HG02623 (cell line): ENCODE measurements at regions not wholly inside any gene's neighbourhood (a gene's known extent, or its start where the extent isn't known, plus 50 kb on each side); places are given as distances from the start of the nearest gene placed in this dataset.
"Not testable (repeated sequence)": the region's sequence is repeated elsewhere in the genome, so short reads cannot be mapped to it uniquely, and the experiment has no call there.

Experiments
- ATAC-seq: cut with Tn5 transposase; IDR thresholded peaks from one replicate; pipeline ENCODE4 v1.9.1; 2021; ENCODE audit warnings: moderate library complexity; ENCODE audit not compliant: unreplicated experiment

DNA sequence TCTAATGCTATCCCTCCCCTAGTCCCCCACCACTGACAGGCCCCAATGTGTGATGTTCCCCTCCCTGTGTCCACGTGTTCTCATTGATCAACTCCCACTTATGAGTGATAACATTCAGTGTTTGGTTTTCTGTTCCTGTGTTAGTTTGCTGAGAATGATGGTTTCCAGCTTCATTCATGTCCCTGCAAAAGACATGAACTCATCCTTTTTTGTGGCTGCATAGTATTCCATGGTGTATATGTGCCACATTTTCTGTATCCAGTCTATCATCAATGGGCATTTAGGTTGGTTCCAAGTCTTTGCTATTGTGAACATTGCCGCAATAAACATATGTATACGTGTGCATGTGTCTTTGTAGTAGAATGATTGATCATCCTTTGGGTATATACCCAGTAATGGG, 153.1 kb downstream of the OR13H1 start:
- ATAC-seq, result not testable (repeated sequence)

DNA sequence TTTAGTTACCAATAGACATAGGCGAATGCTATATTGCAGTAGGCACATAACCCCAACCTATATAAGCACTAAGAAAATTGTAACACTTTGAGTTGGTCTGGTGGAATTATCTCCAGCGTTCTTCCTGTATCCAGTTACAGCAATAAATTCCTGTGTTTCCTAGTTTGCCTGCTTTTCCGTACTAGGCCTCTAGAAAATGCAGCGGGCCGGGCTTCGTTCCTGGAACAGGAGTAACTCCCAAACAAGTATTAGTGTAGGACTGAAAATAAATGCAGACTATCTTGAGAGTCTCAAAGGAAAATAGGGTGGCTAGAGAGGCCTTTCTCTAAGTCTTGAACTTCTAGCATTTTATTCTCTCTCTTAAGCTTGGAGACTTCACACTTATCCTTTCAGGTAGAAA, 159.8 kb downstream of the OR13H1 start:
- no peak for ATAC-seq

DNA sequence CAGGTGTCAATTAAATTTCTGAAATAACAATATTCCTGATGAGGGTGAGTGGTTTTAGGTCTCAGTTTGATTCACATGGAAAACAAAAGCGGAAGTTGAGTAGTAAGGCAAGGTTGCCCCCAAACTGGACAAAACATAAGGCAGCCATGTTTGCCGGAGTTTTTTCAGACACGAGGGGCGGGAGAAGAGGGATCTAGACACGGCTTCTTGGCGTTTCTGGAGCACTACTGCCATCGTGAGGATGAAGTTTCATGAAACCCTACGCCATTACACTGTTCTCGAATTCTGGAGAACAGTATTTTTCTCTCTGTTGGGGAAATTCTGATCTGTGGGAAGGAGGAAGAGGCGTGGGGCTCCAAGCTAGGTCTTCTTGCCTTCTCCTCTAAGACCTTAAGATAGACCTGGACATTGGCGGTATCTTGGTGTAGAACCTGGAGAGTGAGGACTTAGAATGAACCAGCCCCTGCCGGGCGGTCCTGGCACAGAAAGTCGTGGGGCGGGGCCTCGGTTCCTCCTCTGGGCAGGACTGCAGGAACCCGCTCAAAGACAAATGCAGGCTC, 160.3 kb downstream of the OR13H1 start:
- no peak for ATAC-seq

DNA sequence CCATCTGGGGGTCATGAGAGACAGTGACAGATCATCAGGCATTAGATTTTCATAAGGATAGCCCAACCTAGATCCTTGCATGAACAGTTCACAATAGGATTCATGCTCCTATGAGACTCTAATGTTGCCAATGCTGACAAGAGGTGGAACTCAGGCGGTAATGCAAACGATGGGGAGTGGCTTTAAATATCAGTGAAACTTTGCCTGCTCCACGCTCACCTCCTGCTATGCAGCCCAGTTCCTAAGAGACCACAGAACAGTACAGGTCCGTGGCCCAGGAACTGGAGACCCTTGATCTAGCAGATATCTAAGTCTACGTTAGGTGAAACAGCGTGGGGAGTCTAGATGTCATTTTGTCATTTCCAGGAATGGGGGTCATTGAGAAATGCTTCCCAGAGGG, 165.7 kb downstream of the OR13H1 start:
- no peak for ATAC-seq

DNA sequence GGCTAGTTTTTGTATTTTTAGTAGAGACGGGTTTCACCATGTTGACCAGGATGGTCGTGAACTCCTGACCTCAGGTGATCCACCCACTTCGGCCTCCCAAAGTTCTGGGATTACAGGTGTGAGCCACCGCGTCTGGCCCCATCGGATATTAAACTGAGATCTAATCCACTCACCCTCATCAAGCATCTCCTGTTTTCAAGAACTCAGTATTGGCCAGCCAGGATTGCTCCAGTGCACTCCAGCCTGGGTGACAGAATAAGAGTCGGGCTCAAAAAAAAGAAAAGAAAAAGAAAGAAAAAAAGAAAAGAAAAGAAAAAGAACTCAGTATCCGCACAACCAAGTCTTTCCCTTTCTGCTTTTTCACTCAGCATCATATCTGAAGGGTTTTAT, 167.6 kb downstream of the OR13H1 start:
- no peak for ATAC-seq

DNA sequence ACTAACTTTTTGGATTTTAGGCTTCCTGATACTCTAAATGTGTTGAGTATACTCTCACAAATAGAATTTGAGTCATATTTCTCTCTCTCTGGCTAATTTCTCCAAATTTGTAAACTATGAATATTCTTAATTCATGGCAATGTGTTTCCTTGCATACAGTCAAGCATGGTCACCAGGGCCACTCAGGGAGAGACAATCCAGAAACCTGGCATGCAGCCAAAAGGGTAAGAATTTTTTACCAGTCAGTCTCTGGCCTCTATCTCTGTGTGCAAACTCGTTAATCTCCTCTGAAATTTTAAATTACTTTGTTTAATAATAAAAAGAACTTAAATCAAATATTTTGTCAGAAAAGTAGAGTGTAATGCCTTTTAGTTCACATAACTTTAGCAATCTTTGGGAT, 179.8 kb downstream of the OR13H1 start:
- no peak for ATAC-seq

DNA sequence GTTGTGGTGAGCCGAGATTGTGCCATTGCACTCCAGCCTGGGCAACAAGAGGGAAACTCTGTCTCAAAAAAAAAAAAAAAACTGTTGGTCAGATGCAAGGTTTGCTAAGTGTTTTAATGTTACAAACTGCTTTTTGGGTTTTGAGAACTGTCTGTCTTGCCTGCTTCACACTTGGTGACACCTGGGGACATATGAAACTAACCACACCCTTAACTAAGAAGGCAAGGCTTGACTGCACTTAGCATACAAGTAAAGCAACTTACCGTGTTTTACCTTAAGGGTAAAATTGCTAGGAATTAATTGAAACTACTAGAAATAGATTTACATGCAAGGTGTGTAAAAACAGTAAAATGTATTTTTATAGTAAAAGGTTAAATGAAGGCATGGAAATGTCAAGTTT, 180.4 kb downstream of the OR13H1 start:
- no peak for ATAC-seq

DNA sequence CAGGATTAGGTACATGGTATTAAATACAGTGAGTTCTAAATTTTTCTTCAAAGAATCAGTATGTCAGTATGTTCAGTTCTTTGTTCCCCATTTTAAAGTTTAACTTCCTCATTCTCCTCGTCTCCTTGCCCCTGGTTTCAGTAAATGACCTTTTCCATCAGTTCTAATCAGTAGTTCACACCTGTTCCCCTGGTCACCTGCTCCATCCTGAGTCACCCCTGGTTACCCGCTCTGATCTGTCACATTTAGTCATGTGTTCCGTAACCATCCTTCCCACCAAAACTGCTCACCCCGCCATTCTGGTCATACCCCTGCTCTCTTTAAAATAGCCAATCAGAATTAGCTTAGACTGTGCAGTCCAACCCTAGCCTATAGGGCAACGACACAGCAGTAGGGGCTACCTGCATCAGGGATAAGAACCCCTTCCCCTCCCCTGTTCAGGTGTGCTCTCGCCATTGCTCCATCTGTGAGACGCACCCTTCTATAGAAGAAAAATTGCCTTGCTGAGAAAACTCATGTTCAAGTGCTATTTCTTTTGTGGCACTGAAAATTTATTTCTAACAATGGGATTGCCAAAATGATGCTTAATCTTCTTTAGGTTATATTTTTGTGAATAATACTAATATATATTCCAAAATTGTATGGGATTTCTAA, 181.3 kb downstream of the OR13H1 start:
- ATAC-seq, result no peak

DNA sequence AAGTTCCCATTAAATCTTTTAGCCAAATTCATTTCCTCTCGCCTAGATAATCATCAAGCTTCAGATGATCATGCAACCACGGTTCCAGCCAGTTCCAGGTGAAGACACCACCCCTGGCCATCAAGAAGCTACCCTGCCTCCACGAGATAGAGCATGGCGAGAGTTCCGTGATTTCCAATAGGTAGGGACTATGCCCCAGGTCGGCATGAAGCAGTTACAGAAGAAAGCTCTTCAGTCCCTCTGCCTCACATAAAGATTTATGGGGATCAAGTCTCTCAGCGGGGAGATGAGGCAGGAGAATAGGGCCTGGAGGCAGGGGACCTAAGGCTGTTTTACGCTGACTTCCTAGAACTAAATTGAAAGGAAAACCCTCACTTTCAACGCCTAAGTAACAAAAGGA, 183.9 kb downstream of the OR13H1 start:
- ATAC-seq, result no peak

DNA sequence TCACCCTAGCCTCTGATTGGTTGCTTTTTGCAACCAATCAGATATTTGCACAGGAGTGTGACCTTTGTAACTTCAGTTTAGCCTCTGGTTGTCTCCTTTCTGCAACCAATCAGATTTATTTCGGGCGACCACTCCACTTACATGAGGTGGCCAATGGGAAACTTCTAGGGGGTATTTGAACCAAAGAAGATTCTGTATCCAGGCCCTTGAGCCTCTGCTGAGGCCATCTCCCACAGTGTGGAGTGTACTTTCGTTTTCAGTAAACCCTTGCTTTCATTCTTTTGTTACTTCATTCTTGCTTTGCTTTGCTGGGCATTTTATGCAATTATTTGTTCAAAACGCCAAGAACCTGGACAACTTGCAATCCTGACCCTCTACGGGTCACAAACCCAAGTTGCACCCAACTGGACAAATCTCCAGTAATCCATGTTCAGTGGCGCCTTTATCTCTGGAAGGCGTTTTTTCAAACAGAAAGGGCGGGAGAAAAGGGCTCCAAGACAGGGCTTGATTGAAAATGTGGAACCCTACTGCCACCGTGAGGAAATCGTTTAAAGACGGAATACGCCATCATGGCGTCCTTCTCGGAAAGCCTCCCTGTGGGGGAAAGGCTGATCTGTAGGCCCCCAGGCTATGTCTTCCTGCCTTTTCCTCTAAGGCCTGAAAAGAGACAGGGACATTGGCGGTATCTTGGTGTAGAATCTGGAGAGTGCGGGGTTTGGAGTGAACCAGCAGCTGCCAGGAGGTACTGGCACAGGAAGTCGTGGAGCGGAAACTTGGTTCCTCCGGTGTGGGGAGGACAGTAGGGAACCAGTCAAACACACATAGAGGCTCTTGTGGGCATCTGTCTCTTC, 184.6 kb downstream of the OR13H1 start:
- no peak for ATAC-seq

DNA sequence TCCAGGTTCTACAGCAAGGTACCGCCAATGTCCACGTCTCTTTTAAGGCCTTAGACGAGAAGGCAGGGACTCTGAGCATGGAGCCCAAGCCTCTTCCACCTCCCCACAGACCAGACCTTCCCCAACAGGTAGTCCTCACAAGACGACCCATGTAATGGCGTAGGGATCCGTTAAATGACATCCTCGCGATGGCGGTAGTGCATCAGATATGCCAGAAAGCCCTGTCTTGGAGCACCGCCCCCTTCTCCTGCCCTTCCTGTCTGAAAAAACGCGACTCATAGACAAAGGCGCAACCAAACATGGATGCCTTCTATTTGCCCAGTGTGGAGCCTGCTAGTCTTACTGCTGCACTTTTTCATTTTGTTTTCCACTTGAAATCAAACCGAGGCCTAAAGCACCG, 185.4 kb downstream of the OR13H1 start:
- ATAC-seq, result no peak

DNA sequence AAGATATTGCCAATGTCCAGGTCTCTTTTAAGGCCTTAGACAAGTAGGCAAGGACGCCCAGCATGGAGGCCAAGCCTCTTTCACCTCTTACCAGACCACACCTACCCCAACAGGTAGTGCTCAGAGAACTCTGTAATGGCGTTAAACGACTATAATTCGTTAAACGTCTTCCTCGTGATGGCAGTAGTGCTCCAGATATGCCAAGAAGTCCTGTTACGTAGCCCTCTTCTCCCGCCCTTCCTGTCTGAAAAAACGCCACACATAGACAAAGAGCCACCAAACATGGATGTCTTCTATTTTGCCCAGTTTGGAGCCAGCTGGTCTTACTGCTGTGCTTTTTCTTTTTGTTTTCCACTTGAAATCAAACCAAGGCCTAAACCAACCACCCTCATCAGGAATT, 190.7 kb downstream of the OR13H1 start:
- no peak for ATAC-seq

DNA sequence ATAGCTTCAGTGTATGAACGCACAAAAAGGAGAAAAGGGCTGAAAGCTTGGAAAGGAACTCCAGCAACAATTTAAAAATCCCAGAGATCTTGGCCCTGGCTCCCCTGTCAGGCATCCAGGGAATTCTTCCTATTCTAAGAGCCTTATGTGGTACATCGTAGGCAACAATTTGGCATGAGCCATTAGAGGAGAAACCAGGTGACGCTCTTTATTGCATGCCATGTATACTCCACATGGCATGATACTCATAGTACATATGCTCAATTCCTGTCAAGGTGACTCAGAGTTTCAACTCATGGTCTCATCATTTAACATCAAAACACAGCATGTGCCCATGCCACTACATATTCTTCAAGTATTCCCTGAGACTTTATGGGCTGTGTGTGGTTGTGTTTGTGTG, 191.3 kb downstream of the OR13H1 start:
- ATAC-seq, result no peak

DNA sequence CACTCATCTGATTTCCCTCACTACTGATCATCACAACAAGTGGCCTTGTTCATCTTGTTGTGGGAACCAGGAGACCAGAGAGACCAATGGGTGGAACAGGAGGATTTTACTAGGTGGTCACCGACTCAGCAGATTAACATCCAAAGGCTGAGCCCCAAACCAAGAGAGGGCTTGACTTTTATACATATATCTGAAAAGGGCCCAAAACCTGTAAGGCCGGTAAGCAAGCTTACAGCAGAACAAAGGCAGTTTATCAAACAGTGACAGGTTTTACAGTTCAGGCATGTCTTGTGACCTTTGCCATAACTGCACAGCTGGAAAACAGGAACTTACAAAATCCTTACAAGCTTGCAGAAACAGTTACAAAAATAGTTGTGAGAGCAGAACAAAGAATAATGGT, 195.9 kb downstream of the OR13H1 start:
- ATAC-seq, result no peak

DNA sequence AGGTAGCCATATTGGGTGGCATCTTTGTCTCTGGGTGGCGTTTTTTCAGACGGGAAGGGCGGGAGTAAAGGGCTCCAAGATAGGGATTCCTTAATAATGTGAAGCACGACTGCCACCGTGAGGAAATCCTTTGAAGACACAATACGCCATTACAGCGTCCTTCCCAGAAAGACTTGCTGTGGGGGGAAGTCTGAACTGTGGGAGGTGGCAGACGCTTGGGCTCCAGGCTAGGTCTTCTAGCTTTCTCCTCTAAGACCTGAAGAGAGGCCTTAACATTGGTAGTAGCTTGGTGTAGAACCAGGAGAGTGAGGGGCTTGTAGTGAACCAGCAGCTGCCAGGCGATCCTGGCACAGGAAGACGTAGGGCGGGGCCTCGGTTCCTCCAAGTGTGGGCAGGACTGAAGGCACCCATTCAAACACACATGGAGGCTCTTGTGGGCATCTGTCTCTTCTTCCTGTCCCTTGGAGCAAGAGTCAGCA, 197.3 kb downstream of the OR13H1 start:
- ATAC-seq, result no peak

DNA sequence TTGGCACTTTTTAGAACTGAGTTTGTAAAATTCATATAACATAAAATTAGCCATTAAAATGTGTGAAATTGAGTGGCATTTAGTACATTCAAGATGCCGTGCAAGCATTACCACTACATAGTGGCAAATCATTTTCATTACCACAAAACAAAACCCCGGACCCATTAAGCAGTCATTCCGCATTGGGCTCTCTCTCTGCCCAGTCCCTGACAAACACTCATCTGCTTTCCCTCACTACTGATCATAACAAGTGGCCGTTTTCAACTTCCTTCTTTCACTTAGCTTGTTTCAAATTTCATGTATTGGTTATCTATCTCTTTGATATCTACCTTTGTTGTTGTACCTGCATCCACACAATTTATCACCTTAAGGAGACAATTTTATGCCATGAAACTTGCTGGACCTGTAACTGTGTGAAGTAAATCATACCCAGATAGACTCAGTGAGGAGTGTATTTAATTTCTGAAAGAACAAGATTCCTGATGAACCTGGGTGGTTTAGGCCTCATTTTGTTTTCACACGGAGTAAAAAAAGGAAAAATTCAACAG, 202.1 kb downstream of the OR13H1 start:
- no peak for ATAC-seq

DNA sequence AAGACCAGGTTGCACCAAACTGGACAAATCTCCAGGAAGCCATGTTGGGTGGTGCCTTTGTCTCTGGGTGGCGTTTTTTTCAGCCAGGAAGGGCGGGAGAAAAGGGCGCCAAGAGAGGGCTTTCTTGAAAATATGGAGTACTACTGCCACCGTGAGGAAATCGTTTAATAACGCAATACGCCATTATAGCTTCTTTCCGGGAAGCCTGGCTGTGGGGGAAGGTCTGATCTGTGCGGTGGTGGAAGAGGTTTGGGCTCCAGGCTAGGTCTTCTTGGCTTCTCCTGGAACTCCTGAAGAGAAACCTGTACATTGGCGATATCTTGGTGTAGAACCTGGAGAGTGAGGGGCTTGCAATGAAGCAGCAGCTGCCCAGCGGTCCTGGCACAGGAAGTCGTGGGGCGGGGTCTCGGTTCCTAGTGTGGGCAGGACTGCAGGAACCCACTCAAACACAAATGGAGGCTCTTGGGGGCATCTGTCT, 202.7 kb downstream of the OR13H1 start:
- ATAC-seq, result no peak

DNA sequence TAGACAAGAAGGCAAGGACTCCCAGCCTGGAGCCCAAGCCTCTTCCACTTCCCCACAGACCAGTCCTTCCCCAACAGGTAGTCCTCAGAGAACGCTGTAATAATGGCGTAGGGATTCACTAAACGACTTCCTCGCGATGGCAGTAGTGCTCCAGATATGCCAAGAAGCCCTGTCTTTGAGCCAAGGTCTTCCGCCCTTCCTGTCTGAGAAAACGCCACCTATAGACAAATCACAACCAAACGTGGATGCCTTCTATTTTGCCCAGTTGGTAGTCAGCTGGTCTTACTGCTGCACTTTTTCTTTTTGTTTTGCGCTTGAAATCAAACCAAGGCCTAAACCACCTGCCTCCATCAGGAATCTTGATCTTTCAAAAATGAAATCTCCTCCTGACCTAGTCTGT, 203.3 kb downstream of the OR13H1 start:
- ATAC-seq, result no peak

DNA sequence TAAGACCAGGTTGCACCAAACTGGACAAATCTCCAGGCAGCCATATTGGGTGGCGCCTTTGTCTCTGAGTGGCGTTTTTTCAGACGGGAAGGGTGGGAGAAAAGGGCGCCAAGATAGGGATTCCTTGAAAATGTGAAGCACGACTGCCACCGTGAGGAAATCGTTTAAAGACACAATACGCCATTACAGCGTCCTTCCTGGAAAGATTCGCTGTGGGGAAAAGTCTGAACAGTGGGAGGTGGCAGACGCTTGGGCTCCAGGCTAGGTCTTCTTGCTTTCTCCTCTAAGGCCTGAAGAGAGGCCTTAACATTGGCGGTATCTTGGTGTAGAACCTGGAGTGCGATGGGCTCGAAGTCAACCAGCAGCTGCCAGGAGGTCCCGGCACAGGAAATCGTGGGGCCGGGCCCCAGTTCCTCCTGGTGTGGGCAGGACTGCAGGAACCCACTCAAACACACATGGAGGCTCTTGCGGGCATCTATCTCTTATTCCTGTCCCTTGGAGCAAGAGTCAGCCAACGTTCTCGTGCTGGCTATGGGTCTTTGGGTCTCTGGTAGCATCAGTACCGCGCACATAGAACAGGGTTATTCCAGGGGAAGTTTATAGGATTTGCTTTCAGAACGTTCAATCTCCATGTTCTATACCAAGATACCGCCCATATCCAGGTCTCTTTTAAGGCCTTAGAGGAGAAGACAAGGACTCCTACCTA, 208.8 kb downstream of the OR13H1 start:
- ATAC-seq, result no peak

DNA sequence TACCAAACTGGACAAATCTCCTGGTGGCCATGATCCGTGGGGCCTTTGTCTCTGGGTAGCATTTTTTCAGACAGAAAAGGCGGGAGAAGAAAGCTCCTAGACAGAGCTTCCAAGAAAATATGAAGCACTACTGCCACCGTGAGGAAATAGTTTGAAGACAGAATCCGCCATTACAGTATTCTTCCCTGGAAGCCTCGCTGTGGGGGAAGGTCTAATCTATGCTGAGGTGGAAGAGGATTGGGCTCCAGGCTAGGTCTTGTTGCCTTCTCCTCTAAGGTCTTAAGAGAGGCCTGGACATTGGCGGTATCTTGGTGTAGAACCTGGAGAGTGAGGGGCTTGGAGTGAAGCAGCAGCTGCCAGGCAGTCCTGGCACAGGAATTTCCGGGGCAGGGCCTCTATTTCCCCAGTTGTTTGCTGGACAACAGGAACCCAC, 218.9 kb downstream of the OR13H1 start:
- ATAC-seq, result no peak

DNA sequence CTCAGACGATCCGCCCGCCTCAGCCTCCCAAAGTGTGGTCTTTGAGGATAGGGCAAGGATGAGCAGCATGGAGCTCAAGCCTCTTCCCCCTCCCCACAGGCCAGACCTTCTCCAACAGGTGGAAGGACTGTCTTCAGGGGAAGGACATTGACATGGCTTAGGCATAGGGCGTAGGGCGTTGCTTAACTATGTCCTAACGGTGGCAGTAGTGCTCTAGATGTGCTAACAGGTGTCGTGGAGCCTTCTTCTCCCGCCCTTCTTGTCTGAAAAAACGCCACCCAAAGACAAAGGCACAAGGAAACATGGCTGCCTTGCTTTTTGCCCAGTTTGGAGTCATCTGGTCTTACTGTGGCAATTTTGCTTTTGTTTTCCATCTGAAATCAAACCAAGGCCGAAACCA, 219.8 kb downstream of the OR13H1 start:
- no peak for ATAC-seq
